ENCODE measurements at regions not wholly inside any gene's neighbourhood (a gene's known extent, or its start where the extent isn't known, plus 50 kb on each side); places are given as distances from the start of the nearest gene placed in this dataset.

- no peaks in the 10 kb centered on the region for H3K9me3 ChIP-seq
- no peaks in the 10 kb centered on the region for H3K4me1 ChIP-seq
- no peak overlapping the region for H3K4me3 ChIP-seq
- TF ChIP-seq, protein P1, sequence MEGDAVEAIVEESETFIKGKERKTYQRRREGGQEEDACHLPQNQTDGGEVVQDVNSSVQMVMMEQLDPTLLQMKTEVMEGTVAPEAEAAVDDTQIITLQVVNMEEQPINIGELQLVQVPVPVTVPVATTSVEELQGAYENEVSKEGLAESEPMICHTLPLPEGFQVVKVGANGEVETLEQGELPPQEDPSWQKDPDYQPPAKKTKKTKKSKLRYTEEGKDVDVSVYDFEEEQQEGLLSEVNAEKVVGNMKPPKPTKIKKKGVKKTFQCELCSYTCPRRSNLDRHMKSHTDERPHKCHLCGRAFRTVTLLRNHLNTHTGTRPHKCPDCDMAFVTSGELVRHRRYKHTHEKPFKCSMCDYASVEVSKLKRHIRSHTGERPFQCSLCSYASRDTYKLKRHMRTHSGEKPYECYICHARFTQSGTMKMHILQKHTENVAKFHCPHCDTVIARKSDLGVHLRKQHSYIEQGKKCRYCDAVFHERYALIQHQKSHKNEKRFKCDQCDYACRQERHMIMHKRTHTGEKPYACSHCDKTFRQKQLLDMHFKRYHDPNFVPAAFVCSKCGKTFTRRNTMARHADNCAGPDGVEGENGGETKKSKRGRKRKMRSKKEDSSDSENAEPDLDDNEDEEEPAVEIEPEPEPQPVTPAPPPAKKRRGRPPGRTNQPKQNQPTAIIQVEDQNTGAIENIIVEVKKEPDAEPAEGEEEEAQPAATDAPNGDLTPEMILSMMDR (IDR thresholded peaks at IDR 0.05), result no peak
- DNase-seq (ENCODE audit: low spot score), result no peak
- H3K36me3 ChIP-seq, result no peaks in the 10 kb centered on the region
- H3K27ac ChIP-seq, result no peak overlapping the region
- no peaks in the 10 kb centered on the region for H3K27me3 ChIP-seq
These were observed 1611.6 kb upstream of the LRRTM3 start for GRCh38 chr10:65314253-65314652.

GRCh38 chr10:65319493-65319892 lies 1606.3 kb upstream of the LRRTM3 start:
- Histone ChIP-seq H3K4me3 (no peak overlapping the region), H3K9me3 (no peaks in the 10 kb centered on the region), H3K27ac (no peak overlapping the region), H3K4me1 (no peaks in the 10 kb centered on the region), H3K27me3 (no peaks in the 10 kb centered on the region), H3K36me3 (no peaks in the 10 kb centered on the region)
- no peak for DNase-seq (ENCODE audit: low spot score)
- TF ChIP-seq, protein P1 (IDR thresholded peaks at IDR 0.05), result no peak

DNA sequence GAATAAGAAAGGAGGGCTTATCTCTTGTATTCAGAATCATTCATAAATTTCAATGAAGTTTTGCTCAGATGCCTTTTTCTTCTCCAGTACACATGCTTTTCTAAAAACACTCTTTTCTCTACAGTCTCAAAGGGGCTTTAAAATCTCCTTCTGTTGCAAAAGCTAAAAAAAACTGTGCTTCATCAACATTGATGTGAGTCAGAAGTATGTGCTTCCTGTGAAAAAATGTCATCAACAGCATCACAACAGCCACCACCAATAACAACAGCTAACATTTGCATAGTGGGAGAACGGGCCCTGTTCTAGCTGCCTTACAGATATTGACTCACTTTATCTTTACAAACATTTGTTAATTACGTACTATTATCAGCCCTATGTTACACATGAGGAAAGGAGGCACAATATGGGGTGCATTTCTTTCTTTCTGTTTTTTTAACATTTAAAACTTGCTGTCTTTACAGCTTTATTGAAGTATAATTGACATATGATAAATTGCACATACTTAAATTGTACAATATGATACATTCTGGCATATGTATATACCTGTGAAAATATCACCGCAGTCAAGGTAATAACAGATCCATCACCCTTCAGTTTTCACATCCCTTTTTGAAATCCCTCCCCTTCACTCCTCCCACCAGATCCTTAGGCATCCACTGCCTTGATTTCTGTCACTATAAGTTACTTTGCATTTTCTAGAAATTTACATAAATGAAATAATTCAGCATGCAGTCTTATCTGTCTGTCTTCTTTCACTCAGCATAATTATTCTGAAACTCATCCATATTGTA lies 1605.4 kb upstream of the LRRTM3 start:
- TF ChIP-seq, protein P1 (IDR thresholded peaks at IDR 0.05), result no peak
- Histone ChIP-seq H3K27ac (no peak overlapping the region), H3K36me3 (no peaks in the 10 kb centered on the region), H3K4me3 (no peak overlapping the region), H3K9me3 (no peaks in the 10 kb centered on the region), H3K4me1 (no peaks in the 10 kb centered on the region), H3K27me3 (no peaks in the 10 kb centered on the region)
- no peak for DNase-seq (ENCODE audit: low spot score)

DNA sequence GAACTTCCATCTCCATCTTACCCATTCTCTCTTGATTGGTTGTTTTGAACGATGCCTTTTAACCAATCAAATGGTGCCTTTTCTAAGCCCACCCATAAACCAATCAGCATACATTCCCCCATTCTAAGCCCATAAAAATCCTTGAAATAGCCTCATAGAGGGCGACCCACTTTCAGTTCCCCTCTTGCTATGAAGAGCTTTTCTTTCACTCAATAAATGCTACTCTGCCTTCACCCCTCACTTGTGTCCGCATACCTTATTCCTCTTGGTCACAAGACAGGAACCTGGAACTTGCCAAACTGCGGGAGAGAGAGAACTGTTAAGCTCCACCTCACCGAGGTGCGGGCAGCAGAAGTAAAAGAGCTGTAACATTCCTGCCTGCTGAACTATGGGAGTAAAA lies 1602.0 kb upstream of the LRRTM3 start:
- Histone ChIP-seq H3K27me3 (no peaks in the 10 kb centered on the region), H3K27ac (no peak overlapping the region), H3K4me3 (no peak overlapping the region), H3K4me1 (no peaks in the 10 kb centered on the region), H3K9me3 (no peaks in the 10 kb centered on the region), H3K36me3 (no peaks in the 10 kb centered on the region)
- TF ChIP-seq, protein P1 (IDR thresholded peaks at IDR 0.05), result no peak
- no peak for DNase-seq (ENCODE audit: low spot score)

- Histone ChIP-seq H3K4me1 (no peaks in the 10 kb centered on the region), H3K4me3 (no peak overlapping the region), H3K9me3 (no peaks in the 10 kb centered on the region), H3K27me3 (no peaks in the 10 kb centered on the region), H3K27ac (no peak overlapping the region), H3K36me3 (no peaks in the 10 kb centered on the region)
- TF ChIP-seq, protein P1 (IDR thresholded peaks at IDR 0.05), result no peak
- no peak for DNase-seq (ENCODE audit: low spot score)
These were observed 1599.9 kb upstream of the LRRTM3 start for GRCh38 chr10:65325913-65326312.

- H3K9me3 ChIP-seq, result no peaks in the 10 kb centered on the region
- no peak overlapping the region for H3K4me3 ChIP-seq
- H3K36me3 ChIP-seq, result no peaks in the 10 kb centered on the region
- no peak overlapping the region for H3K27ac ChIP-seq
- TF ChIP-seq, protein P1 (IDR thresholded peaks at IDR 0.05), result no peak
- no peak for DNase-seq (ENCODE audit: low spot score)
- H3K27me3 ChIP-seq, result no peaks in the 10 kb centered on the region
- H3K4me1 ChIP-seq, result no peaks in the 10 kb centered on the region
These were observed 1597.3 kb upstream of the LRRTM3 start for GRCh38 chr10:65328486-65328885.
